Caco-2 (cell line): ENCODE measurements at regions not wholly inside any gene's neighbourhood (a gene's known extent, or its start where the extent isn't known, plus 50 kb on each side); places are given as distances from the start of the nearest gene placed in this dataset.

Experiments
- BruUV-seq: library from RNA; stranded (reverse); fragments of 400-500 nt; replicated peaks from 2 replicates; lab custom pipeline; 2021; lab: Mats Ljungman, UMichigan
- CTCF ChIA-PET: fragments of 300-600 bp; sonication (Branson Sonifier 250); formaldehyde crosslinking; loops from one replicate; lab custom pipeline; 2022; ENCODE audit warnings: antibody characterized with exemption; lab: Charles Lee
- POLR2A ChIA-PET: fragments of 300-600 bp; sonication (Branson Sonifier 250); formaldehyde crosslinking; loops from one replicate; lab custom pipeline; 2022; ENCODE audit warnings: antibody characterized with exemption; lab: Charles Lee
- DNase-seq, 2 experiments: peaks; one replicate each; pipeline versions ENCODE4 v3.0.0 to v3.0.0-alpha.2; 2020 to 2022
- H3K27me3 ChIP-seq: replicated peaks from 2 replicates; pipeline ENCODE4 v1.6.0; 2011; ENCODE audit warnings: low read length; ENCODE audit not compliant: control insufficient read depth, insufficient read depth
- H3K36me3 ChIP-seq: 2 replicates; pipeline ENCODE4 v1.5.1; 2011; ENCODE audit warnings: low read length; ENCODE audit not compliant: control insufficient read depth, insufficient read depth
- H3K4me1 ChIP-seq: fragments of 250-450 bp; sonication (Bioruptor Pico); 2 replicates; pipeline ENCODE4 v1.5.1; 2020; ENCODE audit warnings: mild to moderate bottlenecking
- H3K4me3 ChIP-seq: 2 replicates; pipeline ENCODE4 v1.5.1; 2011; ENCODE audit warnings: low read depth, mild to moderate bottlenecking, control low read depth, low read length
- H3K9me3 ChIP-seq: fragments of 250-450 bp; sonication (Bioruptor Pico); 2 replicates; pipeline ENCODE4 v1.5.1; 2020; ENCODE audit warnings: mild to moderate bottlenecking, moderate library complexity
- H3K27ac Mint-ChIP-seq: one replicate; pipeline ENCODE4 v1.8.0; 2022; ENCODE audit warnings: mixed read lengths; ENCODE audit not compliant: unreplicated experiment
- H3K27me3 Mint-ChIP-seq: one replicate; pipeline ENCODE4 v1.8.0; 2022; ENCODE audit warnings: mixed read lengths; ENCODE audit not compliant: insufficient read depth, unreplicated experiment
- H3K36me3 Mint-ChIP-seq: one replicate; pipeline ENCODE4 v1.8.0; 2022; ENCODE audit warnings: mild to moderate bottlenecking, mixed read lengths; ENCODE audit not compliant: insufficient read depth, unreplicated experiment
- H3K4me1 Mint-ChIP-seq: one replicate; pipeline ENCODE4 v1.8.0; 2022; ENCODE audit warnings: low read depth, mixed read lengths; ENCODE audit not compliant: unreplicated experiment
- H3K4me3 Mint-ChIP-seq: one replicate; pipeline ENCODE4 v1.8.0; 2022; ENCODE audit warnings: mild to moderate bottlenecking, moderate library complexity, mixed read lengths; ENCODE audit not compliant: unreplicated experiment
- H3K9me3 Mint-ChIP-seq: one replicate; pipeline ENCODE4 v1.8.0; 2022; ENCODE audit warnings: mixed read lengths; ENCODE audit not compliant: unreplicated experiment
- CTCF ChIP-seq, 2 experiments: fragments of 200-600 bp in 1 of 2; IDR thresholded peaks; 1 replicate in 1 of 2; 2 replicates in 1 of 2; pipeline versions ENCODE4 v1.5.1 to v1.8.0; 2011 to 2022; ENCODE audit warnings: antibody characterized with exemption in 1 of 2, control low read depth in 1 of 2, inconsistent platforms in 1 of 2, low read depth in 1 of 2, low read length in 1 of 2, mild to moderate bottlenecking in 1 of 2, moderate library complexity in 1 of 2; ENCODE audit not compliant: insufficient read depth in 1 of 2, severe bottlenecking in 1 of 2, unreplicated experiment in 1 of 2
- intact Hi-C: fragments of 100-400 bp; cut with micrococcal nuclease; formaldehyde crosslinking; loops from one replicate; pipeline ENCODE4 v1.10.0; 2022; ENCODE audit not compliant: unreplicated experiment

GRCh38 chr14:100665511-100666032, 61.1 kb upstream of the DLK1 start:
- Histone ChIP-seq H3K36me3 (no peaks in the 10 kb centered on the region), H3K9me3 (no peaks in the 10 kb centered on the region), H3K4me3 (no peak overlapping the region), H3K27me3 (no peaks in the 10 kb centered on the region), H3K4me1 (no peaks in the 10 kb centered on the region)
- CTCF ChIA-PET, result no interaction called here
- BruUV-seq, result no TSS peak
- Mint-ChIP-seq H3K27ac (no peak overlapping the region), H3K4me3 (no peak overlapping the region), H3K4me1 (no peaks in the 10 kb centered on the region), H3K9me3 (no peaks in the 10 kb centered on the region), H3K27me3 (peaks cover 5% of the 10 kb centered on the region), H3K36me3 (no peaks in the 10 kb centered on the region)
- no peak for DNase-seq
- intact Hi-C loops, result no loop called here
- TF ChIP-seq CTCF (IDR thresholded peaks at IDR 0.05; ENCODE audit: insufficient read depth in 1 of 2, low read depth in 1 of 2, low read length in 1 of 2, severe bottlenecking in 1 of 2, unreplicated experiment in 1 of 2), result no peak
- POLR2A ChIA-PET, result no interaction called here

DNA sequence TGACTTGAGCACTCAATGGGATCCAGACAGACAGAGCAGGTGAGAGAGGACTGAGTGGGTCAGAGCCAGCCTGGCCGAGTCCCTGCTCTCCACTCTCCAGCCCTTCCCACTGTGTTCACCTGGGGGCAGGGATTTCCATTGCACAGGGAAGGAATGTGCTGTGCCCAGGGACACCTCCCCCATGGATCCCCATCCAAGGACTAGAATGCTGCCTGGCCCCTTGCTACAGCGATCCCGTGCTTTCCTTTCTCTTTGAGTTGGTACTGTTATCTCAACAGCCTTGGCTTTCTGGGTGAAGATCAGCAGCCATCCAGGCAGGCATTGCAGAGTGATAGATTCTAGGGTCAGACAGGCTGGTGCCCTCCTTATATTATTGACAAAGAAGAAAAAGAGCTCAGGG, 60.3 kb upstream of the DLK1 start:
- H3K9me3 ChIP-seq, result no peaks in the 10 kb centered on the region
- no peak for DNase-seq
- BruUV-seq, result no TSS peak
- ChIA-PET CTCF (no interaction called here), POLR2A (no interaction called here)
- Mint-ChIP-seq H3K9me3 (no peaks in the 10 kb centered on the region), H3K4me3 (no peak overlapping the region), H3K36me3 (no peaks in the 10 kb centered on the region), H3K27me3 (peaks cover 5% of the 10 kb centered on the region), H3K27ac (no peak overlapping the region), H3K4me1 (no peaks in the 10 kb centered on the region)
- TF ChIP-seq CTCF (IDR thresholded peaks at IDR 0.05; ENCODE audit: insufficient read depth in 1 of 2, low read depth in 1 of 2, low read length in 1 of 2, severe bottlenecking in 1 of 2, unreplicated experiment in 1 of 2), result no peak
- H3K36me3 ChIP-seq, result no peaks in the 10 kb centered on the region
- H3K4me3 ChIP-seq, result no peak overlapping the region
- intact Hi-C loops, result no loop called here
- H3K27me3 ChIP-seq, result no peaks in the 10 kb centered on the region
- H3K4me1 ChIP-seq, result no peaks in the 10 kb centered on the region

DNA sequence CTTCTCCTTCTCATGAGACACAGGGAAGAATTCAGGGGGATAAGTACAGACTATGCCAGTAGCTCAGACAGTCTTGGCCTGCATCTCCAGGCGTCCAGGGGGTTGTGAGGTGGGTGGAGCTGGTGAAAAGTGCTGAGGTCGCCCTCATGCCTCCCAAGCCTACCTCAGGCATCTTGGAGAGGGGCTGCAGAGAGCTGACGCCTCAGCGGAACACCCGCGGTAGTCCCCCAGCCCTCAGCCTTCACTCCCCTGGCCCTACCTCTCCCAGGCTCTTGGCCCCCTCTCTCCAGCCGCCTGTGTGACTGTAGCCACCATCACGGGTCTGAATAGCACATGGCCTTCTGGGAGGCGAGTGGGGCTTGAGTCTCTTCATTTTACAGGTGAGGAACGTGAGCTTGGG, 59.8 kb upstream of the DLK1 start:
- H3K27me3 Mint-ChIP-seq, result peaks cover 5% of the 10 kb centered on the region
- no peaks in the 10 kb centered on the region for H3K4me1 ChIP-seq
- H3K4me3 ChIP-seq, result no peak overlapping the region
- H3K9me3 Mint-ChIP-seq, result no peaks in the 10 kb centered on the region
- H3K4me3 Mint-ChIP-seq, result no peak overlapping the region
- no peak overlapping the region for H3K27ac Mint-ChIP-seq
- ChIA-PET CTCF (no interaction called here), POLR2A (no interaction called here)
- no peaks in the 10 kb centered on the region for H3K36me3 Mint-ChIP-seq
- H3K9me3 ChIP-seq, result no peaks in the 10 kb centered on the region
- no peaks in the 10 kb centered on the region for H3K27me3 ChIP-seq
- intact Hi-C loops, result no loop called here
- DNase-seq, result no peak
- no peaks in the 10 kb centered on the region for H3K4me1 Mint-ChIP-seq
- H3K36me3 ChIP-seq, result no peaks in the 10 kb centered on the region
- no TSS peak for BruUV-seq
- TF ChIP-seq CTCF (IDR thresholded peaks at IDR 0.05; ENCODE audit: insufficient read depth in 1 of 2, low read depth in 1 of 2, low read length in 1 of 2, severe bottlenecking in 1 of 2, unreplicated experiment in 1 of 2), result no peak
